Peyer's patch (tissue), 4 donors: ENCODE measurements at regions not wholly inside any gene's neighbourhood (a gene's known extent, or its start where the extent isn't known, plus 50 kb on each side); places are given as distances from the start of the nearest gene placed in this dataset.

Source experiments
- CTCF ChIP-seq, 6 experiments: fragments of 450-650 bp in 4 of 6; fragments of 200-600 bp in 2 of 6; sonication (generic) in 1 of 6; IDR thresholded peaks; one replicate each; pipeline ENCODE4 v1.5.1; 2017 to 2019; ENCODE audit warnings: antibody characterized with exemption in 6 of 6, mild to moderate bottlenecking in 3 of 6, moderate library complexity in 1 of 6
- POLR2A ChIP-seq, 2 donors: fragments of 450-650 bp; IDR thresholded peaks; one replicate each; pipeline ENCODE4 v1.5.1; 2017; ENCODE audit warnings: antibody characterized with exemption in 2 of 2, mild to moderate bottlenecking in 2 of 2, moderate library complexity in 2 of 2

DNA sequence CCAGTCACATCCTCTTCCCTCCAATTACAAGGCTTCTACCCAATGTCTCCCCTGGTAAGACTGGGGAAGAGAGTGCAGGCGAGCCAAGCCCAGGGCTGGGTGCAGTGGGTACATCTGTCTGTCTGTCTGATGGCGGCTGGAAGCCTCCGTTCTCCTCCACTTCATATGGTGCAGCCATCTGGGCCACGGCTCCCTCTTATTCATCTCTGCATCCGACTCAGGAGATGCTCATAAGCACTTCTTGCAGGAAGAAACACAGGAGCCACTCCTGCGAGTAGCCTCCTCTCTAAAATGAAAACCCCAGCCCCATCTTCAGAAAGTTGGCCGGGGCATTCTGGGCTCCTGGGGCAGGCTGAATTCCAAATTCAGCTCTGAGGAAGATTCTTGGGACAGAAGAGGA is 67.5 kb upstream of the SLC6A6 start:
- TF ChIP-seq POLR2A (IDR thresholded peaks at IDR 0.05) (no peak), CTCF (IDR thresholded peaks at IDR 0.05) (no peak)
